ENCODE measurements at regions not wholly inside any gene's neighbourhood (a gene's known extent, or its start where the extent isn't known, plus 50 kb on each side); places are given as distances from the start of the nearest gene placed in this dataset.

- TF ChIP-seq CTCF (IDR thresholded peaks at IDR 0.05) = no peak
- TF ChIP-seq POLR2A (IDR thresholded peaks at IDR 0.05) = no peak
- no peak for TF ChIP-seq EP300 (IDR thresholded peaks at IDR 0.05)
Measured at GRCh38 chr16:73383988-73384365, 336.0 kb upstream of the ZFHX3 start.

Data from tibial nerve (tissue), 4 donors.